ENCODE measurements at regions not wholly inside any gene's neighbourhood (a gene's known extent, or its start where the extent isn't known, plus 50 kb on each side); places are given as distances from the start of the nearest gene placed in this dataset.

- H3K4me1 ChIP-seq = no peaks in the 10 kb centered on the region
- H3K9me3 ChIP-seq = no peaks in the 10 kb centered on the region
- no peak for TF ChIP-seq POLR2A (IDR thresholded peaks at IDR 0.05)
- no peak for TF ChIP-seq CTCF (IDR thresholded peaks at IDR 0.05)
- intact Hi-C loops (cut with DNase I; ENCODE audit: low total_unique reads) = no loop called here
- H3K4me3 ChIP-seq = no peak overlapping the region
- no peak overlapping the region for H3K27ac ChIP-seq
- no peaks in the 10 kb centered on the region for H3K27me3 ChIP-seq
- H3K36me3 ChIP-seq (ENCODE audit: low read depth, missing control alignments) = no peaks in the 10 kb centered on the region
- DNase-seq = no peak
Measured at GRCh38 chr13:34030782-34031181, 212.8 kb downstream of the RFC3 start.

DNA sequence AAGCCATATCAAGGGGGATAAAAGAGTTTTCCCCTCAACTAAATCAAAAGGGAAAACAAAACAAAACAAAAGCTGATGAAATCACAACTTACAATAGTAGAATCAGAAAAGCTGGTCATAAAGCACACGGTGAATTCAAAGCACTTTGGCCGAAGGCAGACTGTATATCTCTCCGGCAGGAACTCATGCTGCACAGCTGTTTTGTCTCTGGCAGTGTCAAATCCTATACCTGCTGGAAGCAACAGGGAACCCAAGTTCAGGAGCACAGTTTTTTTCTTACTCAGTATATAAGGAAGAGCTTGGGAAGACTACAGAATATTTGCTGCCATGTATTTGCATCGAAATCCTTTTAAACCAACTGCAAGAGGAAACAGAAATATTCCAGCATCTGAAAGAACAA lies 213.7 kb downstream of the RFC3 start:
- no peaks in the 10 kb centered on the region for H3K27me3 ChIP-seq
- H3K36me3 ChIP-seq (ENCODE audit: low read depth, missing control alignments) = no peaks in the 10 kb centered on the region
- no peaks in the 10 kb centered on the region for H3K9me3 ChIP-seq
- intact Hi-C loops (cut with DNase I; ENCODE audit: low total_unique reads) = no loop called here
- TF ChIP-seq POLR2A (IDR thresholded peaks at IDR 0.05) = no peak
- no peak for TF ChIP-seq CTCF (IDR thresholded peaks at IDR 0.05)
- no peak for DNase-seq
- WGBS, 2 donors = 65 to 73% methylated on average over 4 of the region's 4 CpGs
- no peaks in the 10 kb centered on the region for H3K4me1 ChIP-seq
- H3K4me3 ChIP-seq = no peak overlapping the region
- H3K27ac ChIP-seq = no peak overlapping the region

DNA sequence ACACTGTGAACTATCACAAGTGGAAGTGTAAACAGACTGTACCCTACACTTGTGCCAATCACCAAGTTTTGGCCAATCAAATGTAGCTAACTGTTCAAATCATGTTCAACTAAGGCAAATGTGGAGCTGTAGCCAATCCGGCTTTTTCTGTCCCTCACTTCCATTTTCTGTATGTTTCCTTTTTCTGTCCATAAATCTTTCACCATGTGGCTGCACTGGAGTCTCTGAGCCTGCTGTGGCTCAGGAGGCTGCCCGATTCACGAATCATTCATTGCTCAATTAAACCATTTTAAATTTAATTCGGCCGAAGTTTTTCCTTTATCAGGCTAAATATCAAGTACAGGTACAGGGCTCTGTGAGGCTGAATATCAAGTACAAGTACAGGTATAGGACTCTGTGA lies 216.5 kb downstream of the RFC3 start:
- DNase-seq = no peak
- no peaks in the 10 kb centered on the region for H3K36me3 ChIP-seq (ENCODE audit: low read depth, missing control alignments)
- H3K27ac ChIP-seq = no peak overlapping the region
- 89 to 92% methylated on average over 5 of the region's 5 CpGs for WGBS, 2 donors
- no peaks in the 10 kb centered on the region for H3K27me3 ChIP-seq
- intact Hi-C loops (cut with DNase I; ENCODE audit: low total_unique reads) = no loop called here
- TF ChIP-seq POLR2A (IDR thresholded peaks at IDR 0.05) (no peak), CTCF (IDR thresholded peaks at IDR 0.05) (no peak)
- H3K4me3 ChIP-seq = no peak overlapping the region
- no peaks in the 10 kb centered on the region for H3K9me3 ChIP-seq
- no peaks in the 10 kb centered on the region for H3K4me1 ChIP-seq

DNA sequence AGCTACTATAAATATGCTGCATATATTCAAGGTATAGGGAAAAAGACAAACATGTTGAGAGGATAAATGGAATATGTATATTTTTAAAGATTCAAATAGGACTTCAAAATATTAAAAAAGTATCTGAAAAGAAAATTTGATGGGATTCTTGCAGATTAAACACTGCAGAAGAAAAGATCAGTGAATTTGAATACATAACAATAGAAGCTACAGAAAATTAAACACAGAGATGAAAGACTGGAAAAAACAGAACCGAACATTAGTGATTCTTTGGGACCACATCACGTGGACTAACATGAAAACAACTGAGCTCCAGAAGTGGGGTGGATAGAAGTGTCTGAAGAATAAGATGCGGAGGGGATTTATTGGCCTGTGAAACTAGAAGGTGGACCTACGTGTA lies 217.2 kb downstream of the RFC3 start:
- no peak overlapping the region for H3K27ac ChIP-seq
- no peak overlapping the region for H3K4me3 ChIP-seq
- intact Hi-C loops (cut with DNase I; ENCODE audit: low total_unique reads) = no loop called here
- TF ChIP-seq POLR2A (IDR thresholded peaks at IDR 0.05) (no peak), CTCF (IDR thresholded peaks at IDR 0.05) (no peak)
- DNase-seq = no peak
- H3K4me1 ChIP-seq = no peaks in the 10 kb centered on the region
- no peaks in the 10 kb centered on the region for H3K36me3 ChIP-seq (ENCODE audit: low read depth, missing control alignments)
- 90 to 98% methylated on average over 4 of the region's 4 CpGs for whole genome bisulfite sequencing, 2 donors
- H3K9me3 ChIP-seq = no peaks in the 10 kb centered on the region
- no peaks in the 10 kb centered on the region for H3K27me3 ChIP-seq

GRCh38 chr13:34035676-34036325 lies 217.9 kb downstream of the RFC3 start:
- DNase-seq = no peak
- Histone ChIP-seq H3K9me3 (no peaks in the 10 kb centered on the region), H3K27ac (no peak overlapping the region), H3K36me3 (ENCODE audit: low read depth, missing control alignments) (no peaks in the 10 kb centered on the region), H3K27me3 (no peaks in the 10 kb centered on the region), H3K4me3 (no peak overlapping the region), H3K4me1 (no peaks in the 10 kb centered on the region)
- intact Hi-C loops (cut with DNase I; ENCODE audit: low total_unique reads) = no loop called here
- TF ChIP-seq POLR2A (IDR thresholded peaks at IDR 0.05) (no peak), CTCF (IDR thresholded peaks at IDR 0.05) (no peak)
- WGBS, 2 donors = 81 to 89% methylated on average over 3 of the region's 3 CpGs

All from testis (tissue), 2 donors.